GM13976 (cell line): ENCODE measurements at regions not wholly inside any gene's neighbourhood (a gene's known extent, or its start where the extent isn't known, plus 50 kb on each side); places are given as distances from the start of the nearest gene placed in this dataset.

Source experiments
- DNase-seq: peaks from one replicate; pipeline ENCODE4 v3.0.0; 2012; ENCODE audit warnings: low spot score
- CTCF ChIP-seq: IDR thresholded peaks from 2 replicates; pipeline ENCODE4 v1.5.1; 2012; ENCODE audit warnings: borderline replicate concordance, mild to moderate bottlenecking; ENCODE audit not compliant: insufficient read depth; ENCODE audit errors: extremely low read depth, missing control alignments, control extremely low read depth
- in situ Hi-C: fragments of 300-500 bp; cut with MboI; formaldehyde crosslinking; loops from one replicate; pipeline ENCODE4 v1.12.0; 2022; ENCODE audit warnings: low sequenced_read_pairs, mixed read lengths, inconsistent platforms; ENCODE audit not compliant: unreplicated experiment

GRCh38 chr13:65854431-65854830 lies 1375.7 kb downstream of the PCDH9 start:
- DNase-seq = no peak
- in situ Hi-C loops = no loop called here
- TF ChIP-seq CTCF = no peak

- no peak for TF ChIP-seq CTCF
- no peak for DNase-seq
- in situ Hi-C loops = no loop called here
Observed at GRCh38 chr13:65844266-65844841, 1385.8 kb downstream of the PCDH9 start.

- in situ Hi-C loops = no loop called here
- DNase-seq = no peak
- no peak for TF ChIP-seq CTCF
Observed at GRCh38 chr13:65843314-65843731, 1386.8 kb downstream of the PCDH9 start.

GRCh38 chr13:65841156-65841555 lies 1389.0 kb downstream of the PCDH9 start:
- no peak for DNase-seq
- in situ Hi-C loops = no loop called here
- TF ChIP-seq CTCF = no peak

- in situ Hi-C loops = no loop called here
- no peak for TF ChIP-seq CTCF
- no peak for DNase-seq
Observed at GRCh38 chr13:65836066-65836465, 1394.1 kb downstream of the PCDH9 start.

- no peak for DNase-seq
- in situ Hi-C loops = no loop called here
- no peak for TF ChIP-seq CTCF
Observed at GRCh38 chr13:65834897-65835296, 1395.2 kb downstream of the PCDH9 start.
